GM18511 (cell line): ENCODE measurements at regions not wholly inside any gene's neighbourhood (a gene's known extent, or its start where the extent isn't known, plus 50 kb on each side); places are given as distances from the start of the nearest gene placed in this dataset.

ENCODE experiments used
- ATAC-seq: cut with Tn5 transposase; IDR thresholded peaks from one replicate; pipeline ENCODE4 v1.9.1; 2021; ENCODE audit warnings: mild to moderate bottlenecking, moderate library complexity; ENCODE audit not compliant: unreplicated experiment

GRCh38 chr7:106797937-106798336, 67.1 kb upstream of the PIK3CG start:
- no peak for ATAC-seq

- no peak for ATAC-seq
Measured at GRCh38 chr7:106802589-106802988, 62.5 kb upstream of the PIK3CG start.

- no peak for ATAC-seq
Measured at GRCh38 chr7:106806556-106806955, 58.5 kb upstream of the PIK3CG start.

GRCh38 chr7:106807474-106807873, 57.6 kb upstream of the PIK3CG start:
- ATAC-seq: no peak

GRCh38 chr7:106808967-106809635, 56.0 kb upstream of the PIK3CG start:
- ATAC-seq: no peak

- no peak for ATAC-seq
Measured at GRCh38 chr7:106811472-106811871, 53.6 kb upstream of the PIK3CG start.

GRCh38 chr7:106812027-106812643, 52.9 kb upstream of the PIK3CG start:
- no peak for ATAC-seq

GRCh38 chr7:106813705-106814305, 51.3 kb upstream of the PIK3CG start:
- no peak for ATAC-seq

GRCh38 chr7:106814887-106815286, 50.2 kb upstream of the PIK3CG start:
- no peak for ATAC-seq
